AG04449 (cell line): ENCODE measurements at regions not wholly inside any gene's neighbourhood (a gene's known extent, or its start where the extent isn't known, plus 50 kb on each side); places are given as distances from the start of the nearest gene placed in this dataset.

ENCODE experiments used
- CTCF ChIA-PET: fragments of 350-600 bp; formaldehyde crosslinking; extraction: SDS; loops from one replicate; lab custom pipeline; 2021; ENCODE audit warnings: antibody characterized with exemption; lab: Yijun Ruan, JAX
- POLR2A ChIA-PET: fragments of 400-600, 350-600 bp; formaldehyde crosslinking; extraction: SDS; loops from one replicate; lab custom pipeline; 2020; ENCODE audit warnings: antibody characterized with exemption, inconsistent platforms; lab: Yijun Ruan, JAX
- DNase-seq: peaks from one replicate; pipeline ENCODE4 v3.0.0-alpha.2; 2010; ENCODE audit warnings: low read depth, low spot score
- H3K4me3 ChIP-seq: 2 replicates; pipeline ENCODE4 v1.5.1; 2011; ENCODE audit warnings: low read depth, mild to moderate bottlenecking, control low read depth, low read length
- TF ChIP-seq, protein P1 (sequence below): IDR thresholded peaks from one replicate; pipeline ENCODE4 v1.5.1; 2011; ENCODE audit warnings: mild to moderate bottlenecking, moderate library complexity, low read length, control low read depth, inconsistent platforms; ENCODE audit not compliant: insufficient read depth; ENCODE audit errors: missing control alignments

DNA sequence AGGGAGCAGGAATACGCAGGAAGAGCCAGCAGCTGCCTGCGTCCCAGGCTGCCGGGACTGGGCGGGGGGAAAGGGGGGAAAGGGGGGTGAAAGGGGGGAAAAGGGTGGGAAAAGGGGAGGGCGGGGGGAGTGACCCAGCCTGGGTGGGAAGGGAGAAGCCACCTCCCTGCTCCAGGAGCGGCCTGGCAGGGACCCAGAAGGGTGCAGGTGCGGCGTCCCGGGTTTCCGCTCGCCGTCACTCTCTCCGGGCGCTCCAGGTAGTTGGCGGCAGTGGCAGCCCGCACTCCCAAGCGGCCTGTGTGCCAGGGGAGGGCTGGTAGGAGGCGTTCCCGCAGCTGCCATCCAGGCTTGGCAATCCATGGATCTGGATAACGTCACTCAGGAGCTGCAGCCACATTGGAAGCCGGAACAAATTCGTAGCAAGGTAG, 141.0 kb upstream of the NGF start:
- POLR2A ChIA-PET: no interaction called here
- TF ChIP-seq, protein P1, sequence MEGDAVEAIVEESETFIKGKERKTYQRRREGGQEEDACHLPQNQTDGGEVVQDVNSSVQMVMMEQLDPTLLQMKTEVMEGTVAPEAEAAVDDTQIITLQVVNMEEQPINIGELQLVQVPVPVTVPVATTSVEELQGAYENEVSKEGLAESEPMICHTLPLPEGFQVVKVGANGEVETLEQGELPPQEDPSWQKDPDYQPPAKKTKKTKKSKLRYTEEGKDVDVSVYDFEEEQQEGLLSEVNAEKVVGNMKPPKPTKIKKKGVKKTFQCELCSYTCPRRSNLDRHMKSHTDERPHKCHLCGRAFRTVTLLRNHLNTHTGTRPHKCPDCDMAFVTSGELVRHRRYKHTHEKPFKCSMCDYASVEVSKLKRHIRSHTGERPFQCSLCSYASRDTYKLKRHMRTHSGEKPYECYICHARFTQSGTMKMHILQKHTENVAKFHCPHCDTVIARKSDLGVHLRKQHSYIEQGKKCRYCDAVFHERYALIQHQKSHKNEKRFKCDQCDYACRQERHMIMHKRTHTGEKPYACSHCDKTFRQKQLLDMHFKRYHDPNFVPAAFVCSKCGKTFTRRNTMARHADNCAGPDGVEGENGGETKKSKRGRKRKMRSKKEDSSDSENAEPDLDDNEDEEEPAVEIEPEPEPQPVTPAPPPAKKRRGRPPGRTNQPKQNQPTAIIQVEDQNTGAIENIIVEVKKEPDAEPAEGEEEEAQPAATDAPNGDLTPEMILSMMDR: no peak
- H3K4me3 ChIP-seq: no peak overlapping the region
- DNase-seq: no peak
- CTCF ChIA-PET: interaction anchor here (1.7 to 1.9 kb wide), 2 partner anchors 10 to 117 kb away, joined by 5 to 6 read pairs; no protein-coding TSS in a partner anchor

- no peak overlapping the region for H3K4me3 ChIP-seq
- ChIA-PET POLR2A (no interaction called here), CTCF (interaction anchor here (0.9 to 3.3 kb wide), 7 partner anchors 8 to 188 kb away, joined by 3 to 14 read pairs (median 4); no protein-coding TSS in a partner anchor)
- DNase-seq: no peak
- TF ChIP-seq, protein P1: no peak
Measured at GRCh38 chr1:115477071-115477470, 139.0 kb upstream of the NGF start.

- TF ChIP-seq, protein P1: peak; percentile 27
- DNase-seq: no peak
- POLR2A ChIA-PET: no interaction called here
- no peak overlapping the region for H3K4me3 ChIP-seq
- CTCF ChIA-PET: interaction anchor here (0.9 to 3.3 kb wide), 7 partner anchors 14 to 364 kb away, joined by 3 to 14 read pairs (median 4); no protein-coding TSS in a partner anchor
Measured at GRCh38 chr1:115476616-115477015, 138.6 kb upstream of the NGF start.

DNA sequence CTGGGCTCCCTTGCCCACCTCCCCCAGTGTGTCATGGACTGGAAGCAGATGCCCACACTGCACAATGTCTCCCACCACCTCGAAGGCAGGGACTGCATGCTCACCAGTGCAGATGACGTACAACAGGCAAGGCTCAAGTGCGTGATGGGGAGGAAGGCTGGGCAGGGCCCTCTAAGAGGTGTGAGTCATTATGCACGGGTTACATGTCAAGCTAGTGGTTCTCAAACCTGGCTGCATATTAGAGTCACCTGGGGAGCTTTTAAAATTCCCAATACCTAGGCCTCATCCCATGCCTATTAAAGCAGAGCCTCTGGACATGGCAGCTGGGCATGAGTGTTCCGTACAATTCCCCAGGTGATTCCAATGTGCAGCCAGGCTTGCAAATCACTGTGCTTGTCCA, 137.9 kb upstream of the NGF start:
- ChIA-PET CTCF (interaction anchor here (0.6 to 3.3 kb wide), 7 partner anchors 17 to 363 kb away, joined by 3 to 14 read pairs (median 4); no protein-coding TSS in a partner anchor), POLR2A (no interaction called here)
- no peak overlapping the region for H3K4me3 ChIP-seq
- TF ChIP-seq, protein P1: no peak
- DNase-seq: no peak

DNA sequence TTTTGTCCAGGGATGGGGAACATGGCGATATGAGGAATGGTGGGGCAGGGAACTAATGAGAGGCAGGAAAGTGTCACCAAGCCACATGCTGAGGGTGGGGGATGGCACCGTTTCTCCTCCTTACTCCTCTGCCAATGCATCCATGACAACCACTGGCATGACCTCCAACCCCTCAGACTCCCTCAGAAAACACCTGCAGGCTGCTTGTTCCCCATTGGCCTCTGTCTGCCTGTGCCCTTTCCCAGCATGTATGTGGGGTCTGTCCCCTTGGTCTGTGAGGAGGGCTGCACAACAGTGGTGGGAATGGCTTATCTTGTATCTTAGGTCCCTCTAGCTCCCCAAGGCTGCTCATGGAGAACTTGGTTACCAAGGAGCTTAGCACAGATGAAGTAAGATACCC, 137.2 kb upstream of the NGF start:
- no peak for DNase-seq
- ChIA-PET POLR2A (no interaction called here), CTCF (interaction anchor here (1.0 to 3.3 kb wide), 2 partner anchors 47 to 120 kb away, joined by 5 to 14 read pairs; no protein-coding TSS in a partner anchor)
- no peak overlapping the region for H3K4me3 ChIP-seq
- TF ChIP-seq, protein P1: no peak

DNA sequence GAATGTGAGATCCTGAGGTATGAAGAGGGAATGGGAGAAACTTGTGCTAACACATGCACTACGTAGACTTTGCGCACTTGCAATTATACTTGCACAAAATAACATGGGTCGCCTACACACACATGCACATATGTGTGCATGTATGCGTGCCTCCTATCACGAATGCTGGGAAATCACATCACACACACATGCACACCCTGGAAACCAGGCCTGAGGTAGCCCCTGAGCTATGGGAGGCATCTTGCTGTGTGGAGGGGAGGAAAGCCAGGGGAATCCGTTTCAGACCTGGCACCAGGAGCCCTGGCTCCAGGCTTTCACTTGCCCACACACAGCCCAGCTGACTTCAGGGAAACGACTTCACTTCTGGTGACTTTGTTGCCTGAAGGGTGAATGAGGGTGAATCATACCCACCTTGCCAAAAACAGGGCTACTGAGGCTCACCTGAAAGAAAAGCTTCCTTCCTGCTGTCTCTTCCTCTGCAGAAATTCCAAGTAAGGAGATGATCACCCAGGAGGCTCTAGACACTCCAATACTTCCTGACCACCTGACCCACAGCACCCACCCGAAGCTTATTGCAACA, 136.0 kb upstream of the NGF start:
- TF ChIP-seq, protein P1: no peak
- no peak for DNase-seq
- no peak overlapping the region for H3K4me3 ChIP-seq
- ChIA-PET CTCF (interaction anchor here (1.0 to 10.5 kb wide), 2 partner anchors 121 to 335 kb away, joined by 4 to 144 read pairs; no protein-coding TSS in a partner anchor), POLR2A (no interaction called here)
